GM20000 (cell line): ENCODE measurements at regions not wholly inside any gene's neighbourhood (a gene's known extent, or its start where the extent isn't known, plus 50 kb on each side); places are given as distances from the start of the nearest gene placed in this dataset.

Experiments
- DNase-seq: peaks from one replicate; pipeline ENCODE4 v3.0.0; 2012; ENCODE audit warnings: low spot score
- CTCF ChIP-seq: IDR thresholded peaks from 2 replicates; pipeline ENCODE4 v1.5.1; 2012; ENCODE audit warnings: mild to moderate bottlenecking, control low read depth; ENCODE audit errors: extremely low read depth, missing control alignments

DNA sequence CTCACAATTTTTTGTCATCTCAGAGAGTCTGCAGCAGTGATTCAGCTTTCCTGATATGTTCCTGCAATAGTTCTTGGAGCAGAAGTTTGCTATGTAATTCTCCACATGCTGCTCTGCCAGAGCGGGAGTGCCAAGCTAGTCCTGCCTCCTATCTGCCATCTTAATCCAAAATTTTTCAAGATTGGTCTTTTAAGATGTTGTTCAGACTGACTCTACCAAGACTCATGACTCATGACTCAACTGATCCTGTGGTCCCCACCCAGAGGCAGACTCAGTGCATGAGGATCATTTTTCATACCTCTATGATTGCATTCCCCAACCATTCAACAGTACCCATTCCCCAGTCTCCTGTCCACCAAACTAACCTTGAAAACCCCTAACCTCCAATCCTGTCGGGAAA lies 470.8 kb downstream of the INHBA start:
- TF ChIP-seq CTCF: no peak
- DNase-seq: no peak

DNA sequence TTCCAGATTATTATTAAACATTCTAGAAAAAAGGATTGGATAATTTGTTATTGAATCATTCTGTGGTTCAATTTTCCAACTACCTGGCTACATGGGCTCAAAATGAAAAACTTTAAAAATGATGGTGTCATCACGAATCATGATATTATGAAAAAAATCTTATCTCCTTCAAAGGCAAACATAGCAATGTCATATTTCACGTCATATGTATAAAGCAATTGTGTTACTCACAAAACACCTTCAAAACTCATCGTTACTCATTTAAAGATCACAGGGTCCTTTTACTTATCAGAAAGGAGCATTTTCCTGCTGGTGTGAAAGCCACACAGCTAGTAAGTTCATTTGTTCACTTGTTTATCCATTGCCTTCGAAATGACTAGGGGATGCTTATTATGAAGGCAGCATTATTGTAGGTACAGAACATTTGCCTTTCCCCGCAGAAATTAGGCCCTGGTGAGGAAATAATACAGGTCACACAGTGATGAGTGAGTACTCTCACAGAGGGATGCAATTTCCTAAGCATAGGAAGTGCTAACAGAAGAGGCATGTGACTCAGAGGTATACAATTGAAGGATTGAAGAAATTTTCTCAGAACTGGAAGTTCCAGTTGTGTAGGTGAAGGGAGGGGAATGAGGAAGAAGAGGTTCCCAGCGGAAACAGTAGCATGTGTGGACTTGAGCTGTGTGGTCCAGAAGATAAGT lies 478.7 kb downstream of the INHBA start:
- TF ChIP-seq CTCF: no peak
- no peak for DNase-seq

GRCh38 chr7:41222746-41223145 lies 480.1 kb downstream of the INHBA start:
- no peak for TF ChIP-seq CTCF
- DNase-seq: no peak

DNA sequence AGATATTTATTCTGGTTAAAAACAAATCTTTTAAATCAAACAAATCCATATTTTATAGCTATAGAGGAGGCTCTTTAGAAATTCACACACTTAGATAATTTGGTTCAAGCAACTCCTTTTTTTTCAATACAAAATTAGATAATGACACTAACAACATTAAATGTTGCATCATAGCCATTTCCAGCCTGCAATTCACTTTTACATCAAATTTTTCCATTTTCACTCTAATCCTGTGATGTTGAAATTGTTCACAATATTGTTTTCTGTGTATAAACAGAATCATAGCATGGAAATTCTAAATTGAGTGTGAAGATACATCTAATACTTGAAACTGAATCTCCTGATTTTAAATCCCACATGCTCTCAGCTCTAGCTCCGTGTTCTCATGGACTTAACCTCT lies 482.6 kb downstream of the INHBA start:
- TF ChIP-seq CTCF: no peak
- DNase-seq: no peak

DNA sequence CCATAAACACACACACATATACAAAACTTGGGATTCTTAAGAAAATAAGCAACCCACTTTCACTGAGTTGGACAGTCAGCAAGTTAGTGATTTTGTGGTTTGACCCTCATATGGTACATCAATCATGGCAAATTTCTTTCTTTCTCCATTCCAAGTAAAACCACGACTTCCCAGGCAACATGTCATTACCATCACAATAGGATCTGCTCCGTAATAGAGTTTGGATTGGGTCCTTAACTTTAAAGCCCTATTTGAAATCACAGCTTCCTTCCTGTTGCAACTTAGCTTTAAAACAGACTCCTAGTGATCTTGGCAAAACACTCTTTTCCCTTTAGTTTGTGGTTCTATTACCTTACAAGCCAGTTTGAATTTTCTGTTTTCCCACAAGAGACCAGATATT lies 483.6 kb downstream of the INHBA start:
- no peak for TF ChIP-seq CTCF
- no peak for DNase-seq

- no peak for DNase-seq
- no peak for TF ChIP-seq CTCF
Measured at GRCh38 chr7:41217306-41217705, 485.6 kb downstream of the INHBA start.

DNA sequence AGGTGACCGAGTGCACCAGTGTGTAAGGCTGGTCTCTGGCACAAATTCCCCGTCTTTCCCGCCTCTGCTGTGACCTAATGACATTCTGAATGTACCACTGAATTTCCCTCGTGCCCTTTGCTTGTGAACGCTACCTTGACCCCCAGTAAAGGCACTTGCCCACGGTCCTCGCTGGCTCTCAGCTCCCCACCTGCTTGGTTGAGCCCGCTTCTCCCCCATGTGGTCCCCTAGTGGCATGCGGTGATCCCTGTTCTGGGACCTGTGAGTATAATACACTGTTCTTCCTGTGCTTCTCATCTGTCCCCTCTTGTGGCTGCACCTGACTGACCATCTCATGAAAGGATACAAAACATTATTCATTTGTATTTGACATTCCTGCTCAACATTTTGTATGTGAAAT lies 495.7 kb downstream of the INHBA start:
- no peak for DNase-seq
- no peak for TF ChIP-seq CTCF
